Nephron progenitor cell (in vitro differentiated cells): ENCODE measurements at regions not wholly inside any gene's neighbourhood (a gene's known extent, or its start where the extent isn't known, plus 50 kb on each side); places are given as distances from the start of the nearest gene placed in this dataset.

Experiments
- DNase-seq: peaks from one replicate; pipeline ENCODE4 v3.0.0; 2021
- H3K27ac Mint-ChIP-seq: 2 replicates; pipeline ENCODE4 v1.8.0; 2021; ENCODE audit warnings: mild to moderate bottlenecking, moderate library complexity, mixed read lengths
- H3K27me3 Mint-ChIP-seq: 2 replicates; pipeline ENCODE4 v1.8.0; 2021; ENCODE audit warnings: mild to moderate bottlenecking, low read depth, mixed read lengths; ENCODE audit not compliant: poor library complexity
- H3K36me3 Mint-ChIP-seq: 2 replicates; pipeline ENCODE4 v1.8.0; 2021; ENCODE audit warnings: low read depth, mixed read lengths
- H3K4me1 Mint-ChIP-seq: 2 replicates; pipeline ENCODE4 v1.8.0; 2021; ENCODE audit warnings: mixed read lengths
- H3K4me3 Mint-ChIP-seq: 2 replicates; pipeline ENCODE4 v1.8.0; 2021; ENCODE audit warnings: mild to moderate bottlenecking, moderate library complexity, mixed read lengths
- H3K9me3 Mint-ChIP-seq: 2 replicates; pipeline ENCODE4 v1.8.0; 2021; ENCODE audit warnings: mild to moderate bottlenecking, moderate library complexity, mixed read lengths
- CTCF ChIP-seq: fragments of 200-600 bp; sonication (generic); IDR thresholded peaks from 2 replicates; pipeline ENCODE4 v1.5.0; 2021; ENCODE audit warnings: antibody characterized with exemption

- no peak overlapping the region for H3K4me3 Mint-ChIP-seq
- peaks cover 6% of the 10 kb centered on the region for H3K9me3 Mint-ChIP-seq
- peaks cover 29% of the 10 kb centered on the region for H3K27me3 Mint-ChIP-seq
- H3K27ac Mint-ChIP-seq = peak overlapping the region; percentile 72
- no peaks in the 10 kb centered on the region for H3K36me3 Mint-ChIP-seq
- no peak for DNase-seq
- no peak for TF ChIP-seq CTCF
- peaks cover 37% of the 10 kb centered on the region for H3K4me1 Mint-ChIP-seq
These were observed 118.8 kb downstream of the SMIM20 start for GRCh38 chr4:26032630-26033317.

- Mint-ChIP-seq H3K4me1 (peaks cover 37% of the 10 kb centered on the region), H3K4me3 (no peak overlapping the region), H3K36me3 (no peaks in the 10 kb centered on the region), H3K27ac (no peak overlapping the region), H3K27me3 (peaks cover 25% of the 10 kb centered on the region), H3K9me3 (peaks cover 6% of the 10 kb centered on the region)
- no peak for TF ChIP-seq CTCF
- DNase-seq = no peak
These were observed 119.4 kb downstream of the SMIM20 start for GRCh38 chr4:26033389-26033788.

GRCh38 chr4:26034849-26035248 lies 120.8 kb downstream of the SMIM20 start:
- H3K36me3 Mint-ChIP-seq = no peaks in the 10 kb centered on the region

GRCh38 chr4:26035921-26036320 lies 121.9 kb downstream of the SMIM20 start:
- H3K4me3 Mint-ChIP-seq = no peak overlapping the region
- DNase-seq = no peak
- peaks cover 6% of the 10 kb centered on the region for H3K9me3 Mint-ChIP-seq
- peaks cover 7% of the 10 kb centered on the region for H3K27me3 Mint-ChIP-seq
- no peaks in the 10 kb centered on the region for H3K36me3 Mint-ChIP-seq
- H3K4me1 Mint-ChIP-seq = peaks cover 25% of the 10 kb centered on the region
- TF ChIP-seq CTCF = no peak
- no peak overlapping the region for H3K27ac Mint-ChIP-seq

More at GRCh38 chr4:26034849-26035248, 120.8 kb downstream of the SMIM20 start:
- DNase-seq = no peak
- no peak overlapping the region for H3K4me3 Mint-ChIP-seq
- no peak for TF ChIP-seq CTCF
- H3K27ac Mint-ChIP-seq = no peak overlapping the region
- H3K9me3 Mint-ChIP-seq = peaks cover 6% of the 10 kb centered on the region
- peaks cover 12% of the 10 kb centered on the region for H3K27me3 Mint-ChIP-seq
- peaks cover 36% of the 10 kb centered on the region for H3K4me1 Mint-ChIP-seq

- no peaks in the 10 kb centered on the region for H3K4me1 Mint-ChIP-seq
- peaks cover 16% of the 10 kb centered on the region for H3K27me3 Mint-ChIP-seq
- H3K4me3 Mint-ChIP-seq = no peak overlapping the region
- H3K36me3 Mint-ChIP-seq = no peaks in the 10 kb centered on the region
- no peak for TF ChIP-seq CTCF
- no peaks in the 10 kb centered on the region for H3K9me3 Mint-ChIP-seq
- H3K27ac Mint-ChIP-seq = no peak overlapping the region
- DNase-seq = no peak
These were observed 125.8 kb downstream of the SMIM20 start for GRCh38 chr4:26039639-26040359.
